Uterus (tissue), 3 donors: ENCODE measurements at regions not wholly inside any gene's neighbourhood (a gene's known extent, or its start where the extent isn't known, plus 50 kb on each side); places are given as distances from the start of the nearest gene placed in this dataset.
"Not testable (repeated sequence)": the region's sequence is repeated elsewhere in the genome, so short reads cannot be mapped to it uniquely, and the experiment has no call there.

Experiments used
- DNase-seq, 2 donors: peaks; one replicate each; pipeline ENCODE4 v3.0.0-alpha.2; 2019 to 2020
- H3K27ac ChIP-seq, 2 donors: fragments of 200-600 bp; sonication (generic); 1 replicate in 1 of 2; 2 replicates in 1 of 2; pipeline ENCODE4 v1.5.1; 2016 to 2018
- H3K27me3 ChIP-seq, 2 donors: fragments of 200-600 bp; sonication (generic); one replicate each; pipeline ENCODE4 v1.5.1; 2018 to 2019; ENCODE audit warnings: control low read depth in 1 of 2
- H3K36me3 ChIP-seq, 2 donors: fragments of 200-600 bp; sonication (generic); one replicate each; pipeline ENCODE4 v1.5.1; 2019; ENCODE audit warnings: control low read depth in 1 of 2
- H3K4me1 ChIP-seq, 2 donors: fragments of 200-600 bp; sonication (generic); one replicate each; pipeline ENCODE4 v1.5.1; 2018 to 2019; ENCODE audit warnings: control low read depth in 1 of 2
- H3K4me3 ChIP-seq, 2 donors: fragments of 200-600 bp; sonication (generic); 1 replicate in 1 of 2; 2 replicates in 1 of 2; pipeline ENCODE4 v1.5.1; 2018 to 2019; ENCODE audit warnings: mild to moderate bottlenecking in 1 of 2
- H3K9me3 ChIP-seq, 2 donors: fragments of 200-600 bp; sonication (generic); one replicate each; pipeline ENCODE4 v1.5.1; 2019; ENCODE audit warnings: control low read depth in 1 of 2
- POLR2A ChIP-seq, 2 donors: fragments of 450-650 bp; IDR thresholded peaks; one replicate each; pipeline ENCODE4 v1.6.1; 2016; ENCODE audit warnings: antibody characterized with exemption in 2 of 2, mild to moderate bottlenecking in 1 of 2, moderate library complexity in 1 of 2
- intact Hi-C: fragments of 100-400 bp; cut with DNase I; formaldehyde crosslinking; loops from one replicate; pipeline ENCODE4 v1.15.1; 2023; ENCODE audit warnings: low total_unique reads
- TF ChIP-seq, protein P1 (sequence below), 4 experiments: fragments of 200-600 bp in 2 of 4; fragments of 450-650 bp in 2 of 4; sonication (generic) in 2 of 4; IDR thresholded peaks; one replicate each; pipeline ENCODE4 v1.5.1; 2016 to 2019; ENCODE audit warnings: antibody characterized with exemption in 4 of 4, mild to moderate bottlenecking in 2 of 4, moderate library complexity in 1 of 4
- donor health status: DM: yes; HTN: yes; CAD: no.

GRCh38 chr4:174047363-174047762, 236.1 kb downstream of the FBXO8 start:
- H3K36me3 ChIP-seq: no peaks in the 10 kb centered on the region
- H3K9me3 ChIP-seq: no peaks in the 10 kb centered on the region
- H3K27ac ChIP-seq: no peak overlapping the region
- no peaks in the 10 kb centered on the region for H3K4me1 ChIP-seq
- intact Hi-C loops: no loop called here
- H3K27me3 ChIP-seq: no peaks in the 10 kb centered on the region
- H3K4me3 ChIP-seq: no peak overlapping the region
- no peak for DNase-seq
- TF ChIP-seq, protein P1, sequence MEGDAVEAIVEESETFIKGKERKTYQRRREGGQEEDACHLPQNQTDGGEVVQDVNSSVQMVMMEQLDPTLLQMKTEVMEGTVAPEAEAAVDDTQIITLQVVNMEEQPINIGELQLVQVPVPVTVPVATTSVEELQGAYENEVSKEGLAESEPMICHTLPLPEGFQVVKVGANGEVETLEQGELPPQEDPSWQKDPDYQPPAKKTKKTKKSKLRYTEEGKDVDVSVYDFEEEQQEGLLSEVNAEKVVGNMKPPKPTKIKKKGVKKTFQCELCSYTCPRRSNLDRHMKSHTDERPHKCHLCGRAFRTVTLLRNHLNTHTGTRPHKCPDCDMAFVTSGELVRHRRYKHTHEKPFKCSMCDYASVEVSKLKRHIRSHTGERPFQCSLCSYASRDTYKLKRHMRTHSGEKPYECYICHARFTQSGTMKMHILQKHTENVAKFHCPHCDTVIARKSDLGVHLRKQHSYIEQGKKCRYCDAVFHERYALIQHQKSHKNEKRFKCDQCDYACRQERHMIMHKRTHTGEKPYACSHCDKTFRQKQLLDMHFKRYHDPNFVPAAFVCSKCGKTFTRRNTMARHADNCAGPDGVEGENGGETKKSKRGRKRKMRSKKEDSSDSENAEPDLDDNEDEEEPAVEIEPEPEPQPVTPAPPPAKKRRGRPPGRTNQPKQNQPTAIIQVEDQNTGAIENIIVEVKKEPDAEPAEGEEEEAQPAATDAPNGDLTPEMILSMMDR (IDR thresholded peaks at IDR 0.05): no peak

- DNase-seq, H3K4me3 ChIP-seq, H3K27me3 ChIP-seq, intact Hi-C loops, H3K4me1 ChIP-seq, H3K9me3 ChIP-seq, H3K36me3 ChIP-seq, H3K27ac ChIP-seq: not testable (repeated sequence)
Measured at GRCh38 chr4:174045829-174046228, 237.6 kb downstream of the FBXO8 start.

GRCh38 chr4:174045381-174045780, 238.1 kb downstream of the FBXO8 start:
- H3K27ac ChIP-seq: no peak overlapping the region
- H3K4me1 ChIP-seq: no peaks in the 10 kb centered on the region
- H3K27me3 ChIP-seq: no peaks in the 10 kb centered on the region
- H3K9me3 ChIP-seq: no peaks in the 10 kb centered on the region
- TF ChIP-seq, protein P1 (IDR thresholded peaks at IDR 0.05): no peak
- no peak for TF ChIP-seq POLR2A (IDR thresholded peaks at IDR 0.05)
- intact Hi-C loops: no loop called here
- no peak for DNase-seq
- no peaks in the 10 kb centered on the region for H3K36me3 ChIP-seq
- H3K4me3 ChIP-seq: no peak overlapping the region

- Histone ChIP-seq H3K36me3 (no peaks in the 10 kb centered on the region), H3K27me3 (no peaks in the 10 kb centered on the region), H3K4me1 (no peaks in the 10 kb centered on the region), H3K9me3 (no peaks in the 10 kb centered on the region), H3K4me3 (no peak overlapping the region), H3K27ac (no peak overlapping the region)
- intact Hi-C loops: no loop called here
- DNase-seq: no peak
- no peak for TF ChIP-seq POLR2A (IDR thresholded peaks at IDR 0.05)
- TF ChIP-seq, protein P1 (IDR thresholded peaks at IDR 0.05): no peak
Measured at GRCh38 chr4:174041555-174042105, 241.8 kb downstream of the FBXO8 start.

DNA sequence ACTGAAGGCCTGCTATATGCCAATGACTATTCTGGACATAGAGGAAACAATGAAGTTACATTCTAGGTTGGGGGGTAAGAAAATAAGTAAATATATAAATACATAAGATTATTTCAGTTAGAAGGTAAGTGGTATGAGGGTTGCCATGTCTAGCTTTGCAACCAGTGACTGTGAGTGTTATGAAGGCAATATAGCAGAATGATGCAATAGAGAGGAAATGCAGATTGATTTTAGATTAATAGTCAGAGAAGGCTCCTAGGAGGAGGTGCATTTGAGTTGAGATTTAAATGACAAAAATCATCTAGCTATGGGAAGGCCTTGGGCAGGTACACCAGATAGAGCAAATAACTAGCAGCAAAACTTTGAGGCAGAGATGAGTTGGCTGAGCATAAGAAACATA, 243.2 kb downstream of the FBXO8 start:
- intact Hi-C loops: no loop called here
- H3K27ac ChIP-seq: no peak overlapping the region
- H3K4me3 ChIP-seq: no peak overlapping the region
- TF ChIP-seq POLR2A (IDR thresholded peaks at IDR 0.05): no peak
- TF ChIP-seq, protein P1 (IDR thresholded peaks at IDR 0.05): no peak
- DNase-seq: no peak
- H3K4me1 ChIP-seq: no peaks in the 10 kb centered on the region
- H3K9me3 ChIP-seq: no peaks in the 10 kb centered on the region
- no peaks in the 10 kb centered on the region for H3K27me3 ChIP-seq
- no peaks in the 10 kb centered on the region for H3K36me3 ChIP-seq

- no peak overlapping the region for H3K4me3 ChIP-seq
Measured at GRCh38 chr4:174038481-174038880, 245.0 kb downstream of the FBXO8 start.

More at GRCh38 chr4:174038481-174038880, 245.0 kb downstream of the FBXO8 start:
- Histone ChIP-seq H3K9me3 (no peaks in the 10 kb centered on the region), H3K36me3 (no peaks in the 10 kb centered on the region), H3K27ac (no peak overlapping the region), H3K27me3 (no peaks in the 10 kb centered on the region), H3K4me1 (no peaks in the 10 kb centered on the region)
- TF ChIP-seq, protein P1 (IDR thresholded peaks at IDR 0.05): no peak
- no peak for TF ChIP-seq POLR2A (IDR thresholded peaks at IDR 0.05)
- intact Hi-C loops: no loop called here
- no peak for DNase-seq
